Globus pallidus (tissue), 1 donor: ENCODE measurements at regions not wholly inside any gene's neighbourhood (a gene's known extent, or its start where the extent isn't known, plus 50 kb on each side); places are given as distances from the start of the nearest gene placed in this dataset.
A peak's percentile ranks its signal among the peaks of the same experiment; 100 is the strongest.

Experiments
- DNase-seq: peaks from one replicate; pipeline ENCODE4 v3.0.0-alpha.2; 2015; ENCODE audit warnings: low spot score

DNA sequence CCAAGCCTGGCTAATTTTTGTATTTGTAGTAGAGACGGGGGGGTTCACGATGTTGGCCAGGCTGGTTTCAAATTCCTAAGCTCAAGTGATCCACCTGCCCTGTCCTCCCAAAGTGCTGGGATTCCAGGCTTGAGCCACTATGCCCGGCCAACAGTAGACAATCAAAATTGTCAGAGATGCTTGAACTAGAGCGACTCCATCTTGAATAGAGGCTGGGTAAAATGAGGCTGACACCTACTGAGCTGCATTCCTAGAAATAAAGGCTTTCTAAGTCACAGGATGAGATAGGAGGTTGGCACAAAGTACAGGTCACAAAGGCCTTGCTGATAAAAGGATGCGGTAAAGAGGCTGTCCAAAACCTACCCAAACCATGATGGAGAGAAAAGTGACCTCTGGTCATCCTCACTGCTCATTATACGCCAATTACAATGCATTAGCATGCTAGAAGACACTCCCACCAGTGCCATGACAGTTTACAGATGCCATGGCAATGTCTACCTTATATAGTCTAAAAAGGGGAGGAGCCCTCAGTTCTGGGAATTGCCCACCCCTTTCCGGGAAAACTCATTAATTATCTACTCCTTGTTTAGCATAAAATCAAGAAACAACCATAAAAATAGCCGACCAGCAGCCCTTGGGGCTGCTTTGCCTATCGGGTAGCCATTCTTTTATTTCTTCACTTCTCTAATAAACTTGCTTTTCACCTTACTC is 134.5 kb downstream of the BAMBI start:
- DNase-seq, result no peak

DNA sequence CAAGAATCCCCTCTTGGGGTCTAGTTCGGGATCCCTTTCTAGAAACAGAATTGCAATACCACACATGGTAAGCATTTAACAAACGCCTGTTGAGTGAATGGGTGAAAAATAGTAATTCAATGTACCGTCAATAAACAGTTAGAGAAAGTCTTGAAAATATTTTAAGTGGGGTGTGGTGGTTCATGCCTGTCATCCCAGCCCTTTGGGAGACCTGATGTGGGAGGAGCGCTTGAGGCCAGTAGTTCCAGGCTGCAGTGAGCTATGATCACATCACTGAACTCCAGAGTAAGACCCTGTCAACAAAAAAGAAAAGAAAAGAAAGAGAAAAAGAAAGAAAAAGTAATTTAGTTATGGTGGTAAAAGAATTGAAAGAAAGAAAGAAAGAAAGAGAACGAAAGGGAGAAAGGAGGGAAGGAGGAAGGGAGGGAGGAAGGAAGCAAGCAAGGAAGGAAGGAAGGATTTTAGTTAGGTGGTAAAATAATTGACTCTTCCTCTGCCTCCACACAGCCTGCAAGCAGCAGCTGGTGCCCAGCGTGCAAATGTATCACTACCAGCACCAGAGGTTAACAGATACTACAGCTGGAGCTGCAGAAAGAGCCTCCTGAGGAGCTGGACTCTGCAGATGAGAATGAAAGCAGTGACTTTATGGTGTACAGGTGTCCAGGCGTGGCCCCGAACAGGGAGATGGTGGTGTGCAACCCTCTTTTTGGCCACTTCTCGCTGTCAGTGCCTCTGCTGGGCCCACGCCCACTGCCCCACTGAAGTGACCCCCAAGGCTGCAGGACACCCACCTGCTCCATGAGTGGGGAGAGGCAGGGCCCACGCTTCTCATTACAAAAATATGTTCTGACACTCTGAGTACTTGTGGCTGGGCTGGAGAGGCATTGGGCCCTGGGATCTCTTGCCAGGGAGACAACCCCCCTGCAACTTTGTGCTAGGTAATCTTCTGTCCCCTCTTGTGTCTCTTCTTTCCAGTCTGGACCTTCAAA is 135.4 kb downstream of the BAMBI start:
- DNase-seq, result no peak

DNA sequence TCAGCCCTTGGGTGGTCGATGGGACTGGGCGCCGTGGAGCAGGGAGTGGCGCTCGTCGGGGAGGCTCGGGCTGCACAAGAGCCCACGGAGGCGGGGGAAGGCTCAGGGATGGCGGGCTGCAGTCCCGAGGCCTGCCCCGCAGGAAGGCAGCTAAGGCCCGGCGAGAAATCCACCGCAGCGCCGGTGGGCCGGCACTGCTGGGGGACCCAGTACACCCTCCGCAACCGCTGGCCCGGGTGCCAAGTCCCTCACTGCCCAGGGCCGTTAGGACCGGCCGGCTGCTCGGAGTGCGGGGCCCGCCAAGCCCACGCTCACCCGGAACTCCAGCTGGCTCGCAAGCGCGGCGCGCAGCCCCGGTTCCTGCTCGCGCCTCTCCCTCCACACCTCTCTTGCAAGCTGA is 138.4 kb downstream of the BAMBI start:
- no peak for DNase-seq

DNA sequence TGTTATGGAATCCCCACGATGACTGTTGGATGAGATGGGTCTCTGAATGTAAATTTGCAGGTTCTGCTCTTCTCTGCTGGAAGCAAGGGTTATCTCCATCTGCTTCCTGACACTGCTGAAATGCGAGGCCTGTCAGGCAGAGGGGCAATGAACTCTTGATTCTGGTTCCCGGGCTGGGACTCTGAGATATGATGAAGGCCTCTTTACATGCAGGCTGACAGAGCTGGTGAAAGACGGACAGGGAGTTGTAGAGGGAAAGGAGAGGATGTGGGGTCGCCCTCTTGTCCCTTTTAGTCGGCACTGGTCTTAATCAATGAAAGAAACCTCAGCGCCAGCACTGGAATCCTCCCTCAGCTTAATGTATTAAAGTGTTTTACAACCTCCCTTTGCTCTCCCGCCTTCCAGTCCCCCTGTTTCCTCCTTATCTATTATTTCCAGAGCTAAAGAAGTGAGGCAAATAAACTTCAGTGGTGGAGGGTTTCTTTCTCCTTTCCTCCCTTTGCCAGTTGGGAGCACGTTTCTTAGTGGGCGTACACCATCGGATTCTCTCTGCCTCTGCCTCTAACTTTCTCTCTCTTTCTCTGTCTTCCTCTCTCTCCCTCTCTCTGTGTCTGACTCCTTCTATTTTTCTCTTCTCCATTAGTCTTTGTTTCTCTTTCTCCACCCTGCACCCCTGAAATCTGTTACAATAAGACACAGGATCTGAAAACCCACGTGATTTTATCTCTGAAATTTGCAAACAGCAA is 145.6 kb downstream of the BAMBI start:
- DNase-seq, result no peak

DNA sequence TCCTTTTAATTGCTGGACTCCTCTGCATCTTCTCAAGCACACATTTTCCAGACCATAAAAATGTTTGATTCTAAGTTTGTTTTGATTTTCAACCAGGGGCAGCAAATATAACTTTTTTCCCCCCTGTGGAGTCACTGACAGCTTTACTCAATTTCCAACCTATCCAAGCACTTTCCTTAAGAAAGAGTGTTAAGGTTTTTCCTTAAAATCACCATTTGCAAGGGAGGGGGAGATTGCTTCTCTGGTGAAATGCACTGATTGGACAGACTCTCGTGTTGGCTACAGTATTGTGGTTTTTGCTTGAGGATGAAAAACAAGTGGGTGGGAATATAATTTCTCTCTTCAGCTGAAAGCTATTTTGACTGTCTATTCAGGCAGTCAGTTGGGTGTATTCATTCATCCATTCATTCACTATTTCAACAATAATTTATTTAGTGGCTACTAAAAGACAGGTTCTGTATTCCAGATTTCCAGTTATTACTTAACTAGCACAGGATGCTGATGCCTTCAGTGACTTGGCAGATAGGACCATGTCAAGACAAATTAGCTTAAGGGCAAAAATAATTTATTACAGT is 146.3 kb downstream of the BAMBI start:
- no peak for DNase-seq

DNA sequence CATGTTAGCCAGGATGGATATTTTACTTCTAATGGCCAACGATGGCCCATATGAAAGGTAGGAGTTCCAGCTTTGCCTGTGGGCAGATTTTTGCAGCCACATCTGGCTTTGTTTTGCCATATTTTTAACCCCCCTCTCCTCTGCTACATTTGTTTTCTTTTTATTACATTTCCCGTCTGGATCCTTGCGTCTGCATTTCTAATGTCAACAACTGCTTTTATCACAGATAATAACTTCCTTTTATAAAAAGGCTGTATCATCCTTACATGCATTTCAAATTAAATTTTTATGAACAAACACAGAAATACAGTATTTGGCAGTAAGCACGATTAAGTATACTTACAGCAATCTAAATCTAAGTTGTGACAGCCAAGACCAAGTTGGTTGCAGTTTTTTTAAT is 156.0 kb downstream of the BAMBI start:
- no peak for DNase-seq

DNA sequence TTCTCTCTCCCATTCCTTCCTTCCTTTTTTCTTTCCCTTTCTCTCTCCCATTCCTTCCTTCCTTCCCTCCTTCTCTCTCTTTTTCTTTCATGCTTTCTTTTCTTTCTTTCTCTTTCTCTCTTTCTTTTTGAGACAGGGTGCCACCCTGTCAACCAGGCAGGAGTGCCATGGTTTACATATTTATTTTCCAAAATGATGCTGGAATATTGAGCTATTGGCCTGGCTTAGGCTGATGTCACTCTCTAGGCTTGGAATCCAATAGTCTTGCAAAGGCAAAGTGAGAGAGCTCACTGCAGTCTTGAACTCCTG is 159.1 kb downstream of the BAMBI start:
- DNase-seq, result no peak

DNA sequence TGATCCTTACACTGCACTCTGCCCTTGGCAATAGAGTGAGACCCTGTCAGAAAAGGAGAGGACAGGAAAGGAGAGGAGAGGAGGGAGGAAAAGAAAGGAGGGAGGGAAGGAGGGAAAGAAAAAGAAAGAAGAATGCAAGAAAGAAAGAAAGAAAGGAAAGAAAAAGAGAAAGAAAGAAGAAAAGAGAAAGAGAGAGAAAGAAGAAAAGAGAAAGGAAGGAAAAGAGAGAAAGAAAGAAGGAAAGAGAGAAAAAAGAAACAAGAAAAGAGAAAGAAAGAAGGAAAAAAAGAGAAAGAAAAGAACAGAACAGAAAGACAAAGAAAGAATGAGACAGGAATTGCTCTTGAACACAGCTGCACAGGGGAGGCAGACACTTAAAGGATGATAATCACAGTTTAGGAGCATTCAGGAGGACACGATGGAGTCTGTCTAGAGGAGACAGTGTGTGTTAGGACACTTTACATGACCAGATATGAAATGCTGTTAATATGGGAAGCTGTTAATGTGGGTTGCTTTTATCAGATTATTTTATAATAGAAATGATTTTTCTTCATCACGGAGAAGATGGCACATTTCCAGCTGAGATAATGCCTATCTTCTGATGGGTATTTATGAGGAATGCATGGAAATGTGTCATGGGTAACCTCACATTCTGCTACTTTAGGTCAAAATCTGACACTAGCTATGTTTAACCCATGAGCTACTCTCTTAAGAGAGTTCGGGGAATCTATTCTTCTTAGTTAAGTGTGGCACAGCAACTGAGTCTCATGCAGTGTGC is 160.5 kb downstream of the BAMBI start:
- DNase-seq, result no peak

DNA sequence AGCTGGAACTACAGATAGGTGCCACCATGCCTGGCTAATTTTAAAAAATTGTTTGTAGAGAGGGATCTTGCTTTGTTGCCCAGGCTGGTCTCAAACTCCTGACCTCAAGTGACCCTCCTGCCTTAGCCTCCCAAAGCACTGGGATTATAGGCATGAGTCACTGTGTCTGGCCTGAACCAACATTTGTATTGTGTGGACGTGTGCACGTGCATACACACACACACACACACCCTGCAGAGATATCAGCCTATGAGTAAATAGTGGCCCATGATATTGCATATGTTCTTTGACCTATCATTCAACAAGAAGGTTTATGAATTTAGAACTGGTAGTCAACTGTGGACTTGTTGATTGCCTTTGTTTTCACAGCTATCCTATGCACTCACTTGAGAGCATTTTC is 161.6 kb downstream of the BAMBI start:
- no peak for DNase-seq

DNA sequence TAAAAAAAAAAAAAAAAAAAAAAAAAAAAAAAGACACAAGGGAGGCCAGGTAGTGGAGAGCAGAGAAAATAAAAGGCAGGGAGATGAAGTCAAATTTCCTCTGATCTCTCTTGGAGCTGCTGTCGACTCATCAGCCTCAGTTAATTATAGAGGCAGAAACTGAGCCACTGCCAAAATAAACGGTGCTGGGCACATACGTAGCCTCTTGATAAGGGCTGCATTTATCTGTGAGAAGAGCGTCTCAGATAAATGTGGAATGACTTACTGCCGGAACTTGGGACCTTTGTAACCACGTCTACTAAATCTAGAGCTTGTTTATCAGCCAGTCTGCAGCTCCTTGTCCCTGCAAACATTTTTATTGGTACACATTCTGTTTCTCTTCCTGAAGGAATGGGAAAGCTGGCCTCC is 162.3 kb downstream of the BAMBI start:
- DNase-seq, result no peak

DNA sequence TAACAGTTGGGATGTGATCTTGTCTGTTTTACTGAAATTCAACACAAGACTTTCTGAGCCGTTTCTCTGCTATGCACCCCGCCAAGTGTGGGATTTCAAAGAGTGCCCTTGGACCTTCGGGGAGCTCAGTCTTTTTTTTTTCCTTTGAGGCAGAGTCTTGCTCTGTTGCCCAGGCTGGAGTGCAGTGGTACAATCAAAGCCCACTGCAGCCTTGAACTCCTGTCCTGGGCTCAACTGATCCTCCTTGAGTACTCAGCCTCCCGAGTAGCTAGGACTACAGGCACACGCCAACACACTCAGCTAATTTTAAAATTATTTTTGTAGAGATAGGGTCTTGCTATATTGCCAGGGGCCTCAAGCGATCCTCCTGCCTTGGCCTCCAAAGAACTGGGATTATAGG is 162.9 kb downstream of the BAMBI start:
- DNase-seq, result no peak

DNA sequence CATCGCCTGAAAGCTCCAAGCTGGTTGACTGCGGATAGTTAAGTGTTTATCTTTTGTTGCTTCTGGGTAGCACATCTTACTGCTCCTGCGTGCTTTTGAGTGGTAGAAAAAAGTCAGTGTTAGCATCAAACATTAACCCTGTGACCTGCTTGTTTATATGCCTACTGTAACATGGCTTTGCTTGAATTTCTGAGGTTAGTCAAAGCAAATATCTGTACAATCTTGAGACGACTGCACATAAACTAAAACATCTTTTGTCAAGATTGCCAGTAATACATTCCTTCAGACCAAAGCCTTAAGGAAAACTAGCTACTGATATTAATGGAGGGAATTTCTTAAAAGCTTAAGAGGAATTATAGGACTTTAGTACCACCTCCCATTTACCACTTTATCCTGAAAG is 163.7 kb downstream of the BAMBI start:
- DNase-seq, result no peak

DNA sequence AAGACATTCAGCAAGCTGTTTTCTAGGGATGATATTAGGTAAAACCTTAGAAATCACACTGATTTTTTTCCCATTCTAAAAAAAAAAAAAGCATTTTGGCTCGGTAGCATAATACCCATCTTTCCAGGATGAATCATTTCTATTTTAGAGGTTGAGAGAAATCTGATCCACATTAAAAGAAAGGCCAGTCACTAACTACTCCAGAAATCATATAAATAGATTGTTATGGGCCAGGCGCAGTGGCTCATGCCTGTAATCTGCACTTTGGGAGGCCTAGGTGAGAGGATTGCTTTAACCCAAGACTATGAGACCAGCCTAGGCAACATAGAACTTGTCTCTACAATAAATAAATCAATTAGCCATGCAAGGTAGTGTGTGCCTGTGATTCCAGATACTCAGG is 164.3 kb downstream of the BAMBI start:
- no peak for DNase-seq

DNA sequence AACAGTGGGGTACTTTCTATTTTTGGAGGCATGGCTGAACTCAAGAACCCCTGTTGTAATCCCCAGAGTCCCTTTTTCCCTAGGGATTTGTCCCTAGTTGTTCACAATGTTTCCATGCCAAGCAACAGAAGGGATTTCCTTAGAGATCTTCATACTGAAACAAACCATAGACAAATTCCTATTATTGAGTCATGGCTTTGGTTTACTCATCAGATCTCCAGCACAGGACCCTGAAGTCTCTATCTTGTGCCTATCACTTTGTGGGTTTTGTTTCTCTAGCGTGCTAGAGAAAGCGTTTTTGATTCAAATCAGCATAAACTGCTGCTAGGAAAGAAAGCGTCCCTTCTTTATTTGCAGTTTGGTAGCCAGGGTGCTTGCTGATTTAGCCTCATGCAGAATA is 165.0 kb downstream of the BAMBI start:
- DNase-seq, result peak; percentile 11

DNA sequence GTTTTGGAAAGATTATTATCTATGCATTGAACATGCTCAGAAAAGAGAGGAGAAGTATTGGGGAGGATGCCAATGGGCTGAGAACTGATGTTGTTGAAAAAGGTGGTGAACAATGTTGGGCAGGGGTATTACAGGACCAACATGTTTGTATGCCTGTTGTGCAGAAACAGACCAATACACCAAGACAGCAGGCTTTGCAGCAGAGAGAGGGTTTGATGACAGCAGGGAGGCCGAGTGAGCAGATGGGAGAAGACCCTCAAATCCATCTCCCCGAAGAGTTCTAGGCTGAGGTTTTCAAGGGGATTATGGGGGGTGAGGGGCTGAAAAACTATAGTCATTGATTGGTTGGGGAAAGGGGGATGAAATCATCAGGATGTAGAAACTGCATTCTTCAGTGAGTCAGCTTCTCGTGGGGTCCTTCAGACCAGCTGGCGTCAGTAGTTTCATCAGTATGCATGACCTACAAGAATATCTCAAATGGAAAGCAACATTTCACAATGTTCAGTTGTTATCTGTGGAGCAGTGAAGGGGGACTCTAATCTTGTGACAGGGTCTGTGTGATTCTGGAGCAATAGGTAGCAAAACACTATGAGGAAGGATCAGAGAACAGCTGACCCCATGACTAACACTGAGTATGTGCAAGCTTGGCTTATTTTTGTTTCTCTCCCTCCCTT is 167.8 kb downstream of the BAMBI start:
- no peak for DNase-seq

DNA sequence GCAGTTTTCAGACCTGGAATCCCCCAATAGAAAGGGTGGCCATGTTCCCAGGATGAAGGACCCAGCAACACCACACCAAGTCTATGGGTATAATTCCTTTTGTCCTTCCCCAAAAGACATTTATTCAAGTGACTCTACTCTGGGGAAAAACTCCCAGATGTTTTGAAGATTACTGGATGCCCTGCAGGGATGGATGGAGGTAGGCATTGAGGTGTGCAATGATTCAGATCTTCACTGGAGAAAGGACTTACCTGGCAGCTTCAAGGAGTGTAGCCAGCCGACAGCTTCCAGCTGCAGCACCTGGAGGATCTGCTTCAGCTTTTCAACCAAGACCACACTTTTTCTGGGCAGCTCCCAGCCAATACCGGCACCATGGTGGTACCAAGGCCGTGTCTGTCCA is 172.0 kb downstream of the BAMBI start:
- no peak for DNase-seq

DNA sequence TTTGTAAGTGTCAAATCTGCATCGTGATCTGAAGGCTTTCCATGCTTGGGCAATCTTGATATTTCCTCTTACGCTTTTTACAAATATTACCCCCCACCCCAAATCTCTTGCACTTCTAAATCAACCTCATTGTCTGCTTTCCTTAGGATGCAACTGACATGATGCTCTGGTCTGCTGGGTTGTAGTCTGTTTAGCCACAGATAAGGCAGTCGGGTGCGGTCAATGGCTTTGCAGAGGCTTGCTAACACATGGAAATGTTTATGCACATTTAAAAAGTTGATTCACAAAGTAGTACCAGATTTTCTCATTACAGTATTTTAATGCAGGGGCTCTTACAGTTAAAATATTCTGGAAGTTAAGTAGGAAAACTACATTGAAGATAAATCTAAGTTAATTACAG is 172.5 kb downstream of the BAMBI start:
- no peak for DNase-seq

DNA sequence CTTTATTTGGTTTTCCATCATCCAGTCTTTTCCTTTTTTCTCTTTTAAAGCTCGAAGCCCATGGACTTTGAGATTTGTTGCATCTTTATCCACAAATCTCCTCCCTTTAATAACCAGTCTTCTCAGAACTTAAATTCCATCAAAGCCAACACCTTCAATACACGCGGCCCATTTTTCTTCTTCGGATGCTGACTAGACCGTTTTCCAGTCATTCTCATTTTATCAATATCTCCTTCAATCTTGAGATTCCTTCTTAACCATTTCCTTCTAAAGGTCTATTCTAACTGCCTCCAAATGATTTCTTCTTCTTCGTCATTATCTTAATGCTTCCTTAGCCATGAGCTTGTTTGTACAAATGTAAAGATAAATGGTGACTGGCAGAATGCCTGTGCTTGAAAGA is 173.5 kb downstream of the BAMBI start:
- DNase-seq, result no peak

DNA sequence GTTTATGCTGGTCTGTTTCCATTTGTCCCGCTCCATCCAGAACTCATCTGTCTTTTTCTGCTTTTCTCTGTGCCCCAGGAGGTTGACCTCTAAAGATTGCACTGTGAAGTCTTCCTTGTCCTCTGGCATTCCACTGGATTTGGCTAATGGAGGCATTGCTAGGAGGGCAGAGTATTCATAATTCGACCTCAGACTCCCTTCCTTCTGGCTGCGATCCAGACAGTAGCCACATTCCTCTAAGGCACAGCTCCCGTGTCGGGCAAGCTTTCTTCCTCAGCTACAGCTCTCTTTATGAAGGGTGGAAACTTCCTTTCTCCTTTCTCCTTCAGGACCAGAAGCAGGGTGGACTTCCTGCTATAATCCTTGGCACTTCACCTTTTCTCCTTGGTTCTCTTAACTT is 175.9 kb downstream of the BAMBI start:
- DNase-seq, result no peak

DNA sequence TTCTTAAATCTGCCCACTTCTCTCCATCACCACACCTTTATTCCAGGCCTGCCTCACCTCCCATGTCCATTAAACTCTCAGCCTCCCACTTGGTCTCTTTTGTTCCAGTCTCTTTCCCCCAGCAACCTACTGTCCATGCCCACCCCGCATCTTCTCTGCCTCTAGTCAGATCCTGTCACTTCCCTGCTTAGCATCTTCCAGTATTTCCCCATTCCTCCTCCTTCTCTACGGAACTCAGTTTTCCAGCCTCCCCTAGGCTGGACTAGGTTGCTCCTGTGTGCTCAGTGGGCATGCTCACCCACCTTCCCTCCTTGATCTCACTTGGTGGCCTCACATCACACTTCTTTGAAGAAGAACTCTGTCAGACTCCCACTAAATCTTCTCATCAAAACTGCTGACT is 179.8 kb downstream of the BAMBI start:
- DNase-seq, result no peak

DNA sequence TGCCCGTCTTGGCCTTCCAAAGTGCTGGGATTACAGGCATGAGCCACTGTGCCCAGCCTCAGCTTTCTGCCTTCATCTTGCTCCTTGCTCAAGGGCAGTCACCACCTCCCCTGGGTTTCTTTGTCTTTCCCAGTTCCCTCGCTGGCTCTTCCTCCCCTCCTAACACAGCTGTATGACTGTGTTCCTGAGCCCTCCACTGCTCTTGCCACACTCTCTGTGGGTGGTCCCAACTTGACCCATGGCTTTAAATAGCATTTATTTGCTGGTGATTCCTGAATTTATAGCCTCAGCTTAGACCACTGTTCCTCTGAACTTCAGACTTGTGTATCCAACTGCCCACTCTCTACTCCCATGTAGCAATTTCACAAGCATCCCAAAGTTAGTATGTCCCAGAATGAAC is 181.3 kb downstream of the BAMBI start:
- no peak for DNase-seq
